CD4-positive, alpha-beta T cell (primary cell): ENCODE measurements at regions not wholly inside any gene's neighbourhood (a gene's known extent, or its start where the extent isn't known, plus 50 kb on each side); places are given as distances from the start of the nearest gene placed in this dataset.

Source experiments
- ATAC-seq: fragments of 200-7000 bp; cut with Tn5 transposase; one replicate; pipeline ENCODE4 v1.10.0; 2022; ENCODE audit warnings: mild to moderate bottlenecking; ENCODE audit not compliant: poor library complexity
- CTCF ChIA-PET: fragments of 350-600 bp; sonication (Branson Sonifier 250); formaldehyde crosslinking; loops from one replicate; lab custom pipeline; 2021; ENCODE audit warnings: antibody characterized with exemption, inconsistent platforms; lab: Charles Lee
- POLR2A ChIA-PET: fragments of 350-600 bp; sonication (Branson Sonifier 250); formaldehyde crosslinking; loops from one replicate; lab custom pipeline; 2021; ENCODE audit warnings: antibody characterized with exemption, inconsistent platforms; lab: Charles Lee
- DNase-seq, 14 experiments: peaks; one replicate each; pipeline ENCODE4 v3.0.0-alpha.2; 2013 to 2020; ENCODE audit warnings: mixed read lengths in 2 of 14
- H3K27ac ChIP-seq, 2 donors: one replicate each; pipeline versions ENCODE4 v1.5.1 to v1.7.0; 2013; ENCODE audit warnings: low read length in 2 of 2, low read depth in 1 of 2, mild to moderate bottlenecking in 1 of 2
- H3K27me3 ChIP-seq, 2 experiments: 1 replicate in 1 of 2; 2 replicates in 1 of 2; pipeline versions ENCODE4 v1.6.1 to v1.7.0; 2013; ENCODE audit warnings: low read length in 2 of 2, control low read depth in 1 of 2, mild to moderate bottlenecking in 1 of 2, moderate library complexity in 1 of 2; ENCODE audit not compliant: insufficient read depth in 2 of 2, control insufficient read depth in 1 of 2
- H3K36me3 ChIP-seq: one replicate; pipeline ENCODE4 v1.6.1; 2013; ENCODE audit warnings: low read length, control low read depth; ENCODE audit not compliant: insufficient read depth
- H3K4me1 ChIP-seq: one replicate; pipeline ENCODE4 v1.6.1; 2013; ENCODE audit warnings: low read length, control low read depth; ENCODE audit not compliant: insufficient read depth
- H3K4me3 ChIP-seq: one replicate; pipeline ENCODE4 v1.5.1; 2013; ENCODE audit warnings: mild to moderate bottlenecking, low read length, moderate library complexity
- H3K9me3 ChIP-seq, 2 experiments: 1 replicate in 1 of 2; 2 replicates in 1 of 2; pipeline versions ENCODE4 v1.6.1 to v1.7.0; 2013; ENCODE audit warnings: low read length in 2 of 2, mild to moderate bottlenecking in 2 of 2, control low read depth in 1 of 2, moderate library complexity in 1 of 2; ENCODE audit not compliant: control insufficient read depth in 1 of 2, insufficient read depth in 1 of 2
- H3K27ac Mint-ChIP-seq: one replicate; pipeline ENCODE4 v1.8.0; 2020; ENCODE audit warnings: mixed read lengths
- H3K27me3 Mint-ChIP-seq: one replicate; pipeline ENCODE4 v1.8.0; 2021; ENCODE audit warnings: mixed read lengths
- H3K36me3 Mint-ChIP-seq: one replicate; pipeline ENCODE4 v1.8.0; 2021; ENCODE audit warnings: low read depth, mixed read lengths
- H3K4me1 Mint-ChIP-seq: one replicate; pipeline ENCODE4 v1.8.0; 2021; ENCODE audit warnings: low read depth, mixed read lengths
- H3K4me3 Mint-ChIP-seq: one replicate; pipeline ENCODE4 v1.8.0; 2020; ENCODE audit warnings: mild to moderate bottlenecking, mixed read lengths
- H3K9me3 Mint-ChIP-seq: one replicate; pipeline ENCODE4 v1.8.0; 2020; ENCODE audit warnings: mixed read lengths
- CTCF ChIP-seq: fragments of 200-600 bp; IDR thresholded peaks from one replicate; pipeline ENCODE4 v1.8.0; 2022; ENCODE audit warnings: antibody characterized with exemption, mild to moderate bottlenecking
- intact Hi-C, 2 experiments: fragments of 100-400 bp; cut with DNase I in 1 of 2; cut with micrococcal nuclease in 1 of 2; formaldehyde crosslinking; loops; one replicate each; pipeline versions ENCODE4 v1.15.1 to v1.9.0; 2023 to 2025; cut with DNase I, micrococcal nuclease

GRCh38 chr13:102940143-102940542 is 94.3 kb downstream of the ERCC5 start:
- Histone ChIP-seq H3K9me3 (peaks cover 0 to 8% of the 10 kb centered on the region in 2 experiments), H3K4me3 (no peak overlapping the region), H3K27ac (no peak overlapping the region), H3K4me1 (no peaks in the 10 kb centered on the region), H3K27me3 (peaks cover 0 to 8% of the 10 kb centered on the region in 2 experiments), H3K36me3 (no peaks in the 10 kb centered on the region)
- H3K36me3 Mint-ChIP-seq: no peaks in the 10 kb centered on the region
- peaks cover 8% of the 10 kb centered on the region for H3K9me3 Mint-ChIP-seq
- POLR2A ChIA-PET: no interaction called here
- no peak for ATAC-seq
- CTCF ChIA-PET: no interaction called here
- no peak for TF ChIP-seq CTCF
- no peak overlapping the region for H3K4me3 Mint-ChIP-seq
- peaks cover 56% of the 10 kb centered on the region for H3K27me3 Mint-ChIP-seq
- H3K27ac Mint-ChIP-seq: no peak overlapping the region
- no peaks in the 10 kb centered on the region for H3K4me1 Mint-ChIP-seq
- intact Hi-C loops: no loop called here
- no peak for DNase-seq

- no peak overlapping the region for H3K4me3 Mint-ChIP-seq
- ATAC-seq (no peak), DNase-seq (no peak)
- H3K4me1 ChIP-seq: no peaks in the 10 kb centered on the region
- H3K27ac ChIP-seq: no peak overlapping the region
- no peaks in the 10 kb centered on the region for H3K36me3 ChIP-seq
- intact Hi-C loops: no loop called here
- no peak overlapping the region for H3K27ac Mint-ChIP-seq
- ChIA-PET POLR2A (no interaction called here), CTCF (no interaction called here)
- H3K9me3 ChIP-seq: no peaks in the 10 kb centered on the region
- H3K9me3 Mint-ChIP-seq: no peaks in the 10 kb centered on the region
- no peak overlapping the region for H3K4me3 ChIP-seq
- peaks cover 0 to 7% of the 10 kb centered on the region in 2 experiments for H3K27me3 ChIP-seq
- no peaks in the 10 kb centered on the region for H3K4me1 Mint-ChIP-seq
- TF ChIP-seq CTCF: no peak
- H3K36me3 Mint-ChIP-seq: no peaks in the 10 kb centered on the region
- peaks cover 41% of the 10 kb centered on the region for H3K27me3 Mint-ChIP-seq
Observed at GRCh38 chr13:102935896-102936321, 90.1 kb downstream of the ERCC5 start.

- peaks cover 0 to 2% of the 10 kb centered on the region in 2 experiments for H3K27me3 ChIP-seq
- H3K4me1 Mint-ChIP-seq: no peaks in the 10 kb centered on the region
- no peak overlapping the region for H3K27ac Mint-ChIP-seq
- no peaks in the 10 kb centered on the region for H3K9me3 Mint-ChIP-seq
- CTCF ChIA-PET: no interaction called here
- intact Hi-C loops: no loop called here
- TF ChIP-seq CTCF: no peak
- no peaks in the 10 kb centered on the region for H3K36me3 ChIP-seq
- no peaks in the 10 kb centered on the region for H3K4me1 ChIP-seq
- peaks cover 29% of the 10 kb centered on the region for H3K27me3 Mint-ChIP-seq
- H3K27ac ChIP-seq: no peak overlapping the region
- H3K4me3 ChIP-seq: no peak overlapping the region
- ATAC-seq (no peak), DNase-seq (no peak)
- no peak overlapping the region for H3K4me3 Mint-ChIP-seq
- no peaks in the 10 kb centered on the region for H3K9me3 ChIP-seq
- POLR2A ChIA-PET: no interaction called here
- H3K36me3 Mint-ChIP-seq: no peaks in the 10 kb centered on the region
Observed at GRCh38 chr13:102933523-102933922, 87.7 kb downstream of the ERCC5 start.
